ENCODE measurements at regions not wholly inside any gene's neighbourhood (a gene's known extent, or its start where the extent isn't known, plus 50 kb on each side); places are given as distances from the start of the nearest gene placed in this dataset.
"Not testable (repeated sequence)": the region's sequence is repeated elsewhere in the genome, so short reads cannot be mapped to it uniquely, and the experiment has no call there.

DNA sequence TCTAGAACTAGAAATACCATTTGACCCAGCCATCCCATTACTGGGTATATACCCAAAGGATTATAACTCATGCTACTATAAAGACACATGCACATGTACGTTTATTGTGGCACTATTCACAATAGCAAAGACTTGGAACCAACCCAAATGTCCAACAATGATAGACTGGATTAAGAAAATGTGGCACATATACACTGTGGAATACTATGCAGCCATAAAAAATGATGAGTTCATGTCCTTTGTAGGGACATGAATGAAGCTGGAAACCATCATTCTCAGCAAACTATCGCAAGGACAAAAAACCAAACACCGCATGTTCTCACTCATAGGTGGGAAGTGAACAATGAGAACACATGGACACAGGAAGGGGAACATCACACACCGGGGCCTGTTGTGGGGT lies 231.5 kb downstream of the GATA3 start:
- DNase-seq: not testable (repeated sequence)

DNA sequence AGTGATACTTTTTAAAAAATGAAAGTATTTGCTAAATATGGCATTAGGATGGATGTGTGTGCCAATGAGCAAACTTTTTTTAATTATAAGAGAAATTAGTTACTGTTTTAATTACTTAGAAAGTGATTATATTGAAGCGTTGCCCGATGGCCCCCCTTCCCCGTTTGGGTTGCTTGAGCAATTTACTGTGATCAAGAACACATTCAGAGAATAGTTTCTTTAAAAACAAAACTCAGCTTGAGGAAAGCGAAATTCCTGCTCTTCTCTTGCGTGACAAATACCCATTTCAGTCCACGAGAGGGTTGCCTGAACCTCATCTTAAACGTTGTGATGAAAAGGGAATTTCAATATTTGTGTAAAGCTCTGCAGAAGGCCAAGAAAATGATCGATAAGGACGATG lies 234.1 kb downstream of the GATA3 start:
- DNase-seq: no peak

DNA sequence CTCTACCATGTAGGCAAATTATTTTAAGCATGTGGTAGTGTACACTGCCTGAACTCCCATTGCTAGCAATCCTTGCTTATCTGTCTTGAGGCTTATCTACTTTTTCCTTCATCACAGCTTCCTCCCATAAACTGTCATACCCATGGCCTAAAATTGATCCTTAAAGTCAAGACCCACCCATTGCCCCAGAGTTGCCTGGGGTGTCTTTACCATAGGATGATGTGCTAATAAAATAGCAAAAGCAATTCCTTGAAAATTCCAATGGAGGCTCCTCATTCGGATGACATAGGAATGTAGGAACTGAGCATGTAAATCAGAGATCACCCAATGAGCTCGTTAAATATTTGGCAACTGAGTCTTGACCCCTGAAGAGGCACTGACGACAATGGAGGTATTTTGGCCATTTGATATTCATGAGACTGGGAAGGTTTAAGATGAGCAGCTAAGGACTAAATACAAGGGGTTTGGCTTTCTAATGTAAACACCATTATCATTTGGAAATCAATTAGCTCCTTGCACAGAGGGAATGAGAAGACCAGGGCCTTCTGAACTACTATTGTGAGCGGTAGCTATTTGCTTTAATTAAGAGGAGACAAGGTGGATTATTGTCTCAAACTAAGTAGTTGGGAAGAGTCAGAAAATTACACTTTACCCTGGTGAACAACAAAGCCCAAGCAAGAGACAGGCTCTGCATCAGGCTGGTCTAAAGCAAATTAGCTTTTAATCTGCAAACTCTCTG lies 234.9 kb downstream of the GATA3 start:
- DNase-seq: no peak

DNA sequence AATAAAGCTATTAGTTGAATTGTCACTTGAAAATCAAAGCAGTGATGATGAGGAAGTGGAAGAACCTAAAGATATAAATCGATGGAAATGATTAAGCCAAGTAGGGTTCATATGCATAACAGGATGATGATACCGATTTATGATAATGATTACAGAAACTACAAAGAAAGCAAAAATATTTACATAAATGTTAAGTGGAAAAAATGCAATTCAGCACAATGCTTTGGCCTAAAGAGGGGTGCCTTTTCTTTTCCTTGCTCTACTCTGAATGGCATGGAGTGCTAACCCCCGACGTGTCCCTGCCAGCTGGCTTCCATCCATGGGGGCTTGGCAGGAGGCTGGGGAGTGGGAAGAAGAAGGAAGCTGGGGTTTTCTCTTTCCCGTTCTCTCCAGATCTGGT lies 240.3 kb downstream of the GATA3 start:
- DNase-seq: no peak

DNA sequence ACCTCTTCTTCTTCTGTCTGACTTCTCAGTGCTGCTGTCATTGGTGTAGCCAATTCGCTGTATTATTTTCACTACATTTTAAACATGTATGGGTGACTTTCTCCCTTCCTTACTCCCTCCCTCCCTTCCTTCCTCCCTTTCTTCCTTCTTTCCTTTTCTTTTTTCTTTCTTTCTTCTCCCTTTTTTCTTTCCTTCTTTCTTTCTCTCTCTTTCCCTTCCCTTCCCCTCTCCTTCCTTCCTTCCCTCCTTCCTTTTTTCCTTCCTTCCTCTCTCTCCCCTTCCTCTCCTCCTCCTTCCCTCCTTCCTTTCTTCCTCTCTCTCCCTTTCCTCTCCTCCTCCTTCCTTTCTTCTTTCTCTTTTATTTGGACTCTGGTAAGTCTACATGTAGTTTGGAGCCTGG lies 240.8 kb downstream of the GATA3 start:
- DNase-seq: no peak

DNA sequence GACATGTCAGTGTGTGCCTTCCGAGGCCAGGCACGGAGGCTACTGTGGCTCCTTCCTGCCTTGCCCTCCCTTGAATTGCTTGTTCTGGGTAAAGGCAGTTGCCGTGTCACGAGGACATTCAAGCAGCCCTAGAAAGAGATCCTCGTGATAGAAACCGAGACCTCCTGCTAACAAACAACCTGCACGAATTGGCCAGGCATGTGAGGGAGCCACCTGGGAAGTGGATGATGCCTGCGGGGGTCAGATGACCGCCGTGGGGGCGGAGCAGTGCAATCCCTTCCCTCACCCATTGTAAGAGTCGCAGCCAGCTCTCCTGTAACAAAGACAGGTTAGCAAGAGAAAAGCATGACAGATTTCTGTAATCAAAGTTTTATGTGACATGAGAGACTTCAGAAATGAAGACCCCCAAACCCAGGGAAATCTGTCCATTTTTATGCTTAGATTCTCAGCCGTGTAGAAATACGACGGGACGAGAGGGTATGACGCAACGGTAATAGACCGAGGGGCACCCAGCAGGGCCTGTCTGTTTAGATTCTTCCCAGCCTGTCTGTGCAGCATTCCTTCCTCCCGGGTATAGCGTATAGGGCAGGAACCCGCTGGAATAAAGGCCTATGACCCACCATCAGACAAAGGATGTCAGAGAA lies 241.7 kb downstream of the GATA3 start:
- no peak for DNase-seq

DNA sequence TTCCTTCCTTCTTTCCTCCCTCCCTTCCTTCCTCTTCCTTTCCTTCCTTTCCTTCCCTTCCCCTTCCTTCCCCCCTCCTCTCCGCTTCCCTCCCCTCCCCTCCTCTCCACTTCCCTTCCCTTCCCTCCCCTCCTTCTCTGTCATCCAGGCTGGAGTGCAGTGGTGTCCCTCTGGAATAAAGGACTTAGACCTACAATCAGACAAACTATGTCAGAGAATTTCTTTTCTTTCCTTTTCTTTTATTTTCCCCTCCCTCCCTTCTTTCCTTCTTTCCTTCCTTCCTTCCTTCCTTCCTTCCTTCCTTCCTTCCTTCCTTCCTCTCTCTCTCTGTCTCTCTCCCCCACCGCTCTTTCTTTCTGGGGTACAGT lies 242.2 kb downstream of the GATA3 start:
- DNase-seq: no peak

DNA sequence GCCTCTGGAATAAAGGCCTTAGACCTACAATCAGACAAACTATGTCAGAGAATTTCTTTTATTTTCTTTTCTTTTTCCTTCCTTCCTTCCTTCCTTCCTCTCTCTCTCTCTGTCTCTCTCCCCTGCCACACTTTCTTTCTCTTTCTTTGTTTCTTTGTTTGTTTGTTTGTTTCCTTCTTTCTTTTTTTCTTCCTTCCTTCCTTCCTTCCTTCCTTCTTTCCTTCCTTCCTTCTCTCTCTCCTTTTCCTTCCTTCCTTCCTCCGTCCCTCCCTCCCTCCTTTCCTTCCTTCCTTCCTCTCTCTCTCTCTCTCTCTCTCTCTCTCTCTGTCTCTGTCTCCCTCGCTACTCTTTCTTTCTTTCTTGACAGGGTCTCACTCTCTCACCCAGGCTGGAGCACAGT lies 242.6 kb downstream of the GATA3 start:
- DNase-seq: no peak

DNA sequence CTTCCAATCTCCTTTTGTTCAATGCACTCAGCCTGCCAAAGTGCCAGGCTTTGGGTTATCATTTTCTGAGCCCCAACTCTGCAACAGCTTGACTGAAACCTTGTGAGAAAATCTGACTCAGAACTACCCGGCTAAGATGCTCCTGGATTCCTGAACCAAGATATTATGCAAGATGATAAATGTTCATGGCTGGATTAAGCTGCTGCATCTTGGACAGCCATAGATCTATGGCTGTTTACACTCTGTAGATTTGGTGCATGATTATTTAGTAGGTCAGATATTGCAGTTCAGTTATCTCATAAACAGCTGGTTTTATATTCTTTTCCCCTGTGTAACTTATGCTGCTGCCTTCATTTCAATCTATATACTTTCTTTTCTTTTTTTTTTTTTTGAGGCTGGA lies 243.5 kb downstream of the GATA3 start:
- no peak for DNase-seq

DNA sequence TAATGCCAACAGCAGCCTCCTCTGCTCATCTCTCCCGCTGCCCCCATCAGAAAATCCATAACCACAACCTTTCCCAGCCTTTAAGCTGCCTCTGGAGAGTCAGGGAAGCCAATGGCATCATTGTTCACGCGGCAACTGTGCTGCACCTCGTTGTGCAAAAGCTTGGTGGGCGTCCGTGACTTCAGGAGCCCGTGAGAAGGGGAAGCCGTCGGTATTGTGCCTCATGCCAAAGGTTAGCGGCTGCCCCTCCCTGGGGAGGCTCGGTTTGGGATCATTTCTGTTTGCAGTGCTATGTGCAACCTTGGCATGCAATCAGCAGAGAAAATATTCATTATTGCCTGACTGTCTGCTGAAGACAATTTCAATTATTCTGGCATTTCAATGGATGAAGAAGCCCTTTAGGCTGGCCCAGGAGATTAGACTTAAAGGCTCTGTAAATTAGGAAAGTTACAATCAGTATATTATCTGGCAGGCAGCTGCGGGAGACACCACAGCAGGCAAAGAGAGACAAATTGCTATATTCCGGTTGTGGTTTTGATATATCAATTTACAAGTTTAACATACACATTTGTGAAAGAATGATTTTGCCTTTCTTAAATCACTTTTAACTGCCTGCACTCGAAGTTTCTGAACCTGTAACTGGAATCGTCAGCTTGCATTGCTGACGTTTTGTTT lies 244.5 kb downstream of the GATA3 start:
- no peak for DNase-seq

DNA sequence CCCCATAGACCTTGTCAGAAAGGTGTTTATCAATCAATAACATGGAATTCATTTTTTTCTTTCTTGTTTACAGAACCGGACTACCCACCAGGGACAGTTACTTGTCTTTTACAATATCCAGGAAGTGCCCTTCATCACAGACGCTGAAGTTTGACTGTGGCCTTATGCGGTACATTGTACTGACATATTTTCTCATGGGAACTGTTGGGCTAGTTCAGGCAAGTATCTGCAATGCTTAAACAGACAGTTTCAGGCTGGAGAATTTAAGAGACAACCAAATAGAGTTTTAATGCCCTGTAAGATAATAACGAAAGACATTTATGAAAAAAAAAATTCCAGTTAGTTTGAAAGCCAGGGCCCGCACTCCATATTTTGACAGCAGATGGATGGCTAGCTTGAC lies 246.4 kb downstream of the GATA3 start:
- no peak for DNase-seq

DNA sequence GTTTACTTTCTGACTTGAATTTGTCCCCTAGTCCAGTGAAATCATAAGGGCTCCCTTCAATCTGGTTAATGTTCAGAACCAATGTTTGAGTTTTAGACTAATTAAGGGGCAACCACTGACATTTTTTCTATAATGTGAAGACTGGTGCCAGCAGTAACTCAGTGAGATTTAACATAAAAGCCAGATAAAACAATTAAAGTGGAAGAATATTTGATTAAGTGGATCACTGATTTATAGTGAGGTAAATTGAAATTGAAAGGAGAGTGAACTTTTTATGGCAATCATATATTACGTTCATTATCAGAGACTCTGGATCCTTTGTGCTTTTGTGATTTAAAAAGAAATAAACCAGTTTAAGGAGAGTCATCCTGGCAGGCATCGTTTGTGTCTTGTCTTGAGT lies 246.8 kb downstream of the GATA3 start:
- no peak for DNase-seq

DNA sequence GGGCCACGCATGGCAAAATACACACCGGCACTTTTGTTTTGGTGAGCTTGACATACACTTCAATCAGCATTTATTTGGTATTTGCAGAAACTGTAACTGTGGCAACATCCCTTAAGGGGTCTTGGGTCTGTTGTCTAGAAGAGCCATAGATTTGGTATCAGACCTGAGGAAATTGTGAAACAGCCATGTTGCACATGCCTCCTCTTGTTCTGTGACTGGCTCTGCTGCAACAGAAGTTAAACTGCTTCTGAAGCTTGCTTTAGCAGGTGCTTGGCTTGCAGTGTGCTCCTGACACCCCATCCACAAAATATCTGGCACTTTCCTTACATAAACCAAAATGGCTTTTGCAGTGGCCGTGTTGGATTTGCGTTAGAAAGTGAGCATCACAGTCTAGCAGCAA lies 247.3 kb downstream of the GATA3 start:
- DNase-seq: no peak

DNA sequence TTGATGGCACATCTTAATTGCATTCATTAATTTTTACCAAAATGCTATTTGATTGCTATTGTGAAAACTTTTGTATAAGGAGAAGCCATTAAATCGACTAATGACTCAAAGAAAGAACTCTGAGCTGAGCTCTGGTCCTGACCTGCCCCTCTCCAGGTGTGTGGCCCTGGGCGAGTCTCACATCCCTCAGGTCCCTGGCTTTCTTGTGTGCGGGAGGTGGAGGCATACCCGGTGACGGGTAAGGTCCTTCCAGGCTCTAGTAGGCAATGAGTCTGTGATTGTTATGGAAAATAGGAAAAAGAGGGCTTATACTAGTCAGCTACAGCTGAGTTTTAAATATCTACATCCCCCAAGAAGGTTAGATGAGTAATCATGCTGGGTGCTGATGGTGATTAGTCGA lies 248.1 kb downstream of the GATA3 start:
- DNase-seq: no peak

DNA sequence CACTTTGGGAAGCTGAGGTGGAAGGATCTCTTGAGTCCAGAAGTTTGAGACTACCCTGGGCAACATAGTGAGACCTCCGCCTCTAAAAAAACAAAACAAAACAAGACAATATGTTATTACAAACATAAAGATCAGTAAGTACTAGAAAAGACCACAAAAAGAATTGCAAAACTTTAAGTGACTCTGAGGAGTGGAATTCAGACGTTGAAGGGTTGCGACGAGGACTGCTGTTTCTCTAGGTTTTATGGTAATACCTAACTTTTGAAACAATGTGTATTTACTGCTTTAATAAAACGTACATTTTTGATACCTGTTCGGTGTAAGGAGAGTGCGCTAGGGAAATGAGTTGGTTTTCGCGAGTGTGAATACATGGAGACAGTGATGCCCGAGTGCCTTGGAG lies 250.4 kb downstream of the GATA3 start:
- DNase-seq: no peak

DNA sequence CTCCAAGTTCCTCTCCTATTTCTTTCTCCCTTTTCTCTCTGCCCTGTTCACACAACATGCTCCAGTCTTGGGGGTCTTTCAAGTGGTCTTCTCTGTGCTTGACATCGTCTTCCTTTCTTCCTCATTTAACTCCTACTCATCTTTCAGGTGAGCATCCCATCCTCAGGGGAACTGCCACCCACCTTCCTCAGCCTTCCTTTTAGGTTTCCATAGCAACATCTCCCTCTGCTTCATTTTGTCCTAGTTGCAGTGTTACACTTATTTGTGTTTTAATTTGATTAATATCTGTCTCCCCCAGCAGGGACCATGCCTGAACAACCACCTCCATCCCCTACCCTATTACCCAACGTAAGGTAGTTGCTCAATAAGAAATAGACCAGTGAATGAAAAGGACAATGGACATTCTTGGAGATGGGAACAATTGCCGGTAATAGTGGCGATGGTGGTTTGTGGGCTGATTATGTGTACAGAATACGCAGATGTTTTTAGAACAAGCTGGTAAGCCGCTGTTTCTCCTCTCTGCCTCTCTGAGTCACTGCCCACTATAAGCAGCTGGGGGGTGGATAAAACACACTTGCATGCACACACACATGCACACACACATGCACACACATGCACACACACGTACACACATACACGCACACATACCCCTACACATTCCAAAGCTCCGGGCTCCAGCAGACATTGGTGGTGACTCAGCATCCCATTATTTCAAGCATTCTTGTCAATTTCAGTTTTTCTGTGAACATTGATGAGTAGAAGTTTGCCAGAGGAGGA lies 251.6 kb downstream of the GATA3 start:
- DNase-seq: no peak

DNA sequence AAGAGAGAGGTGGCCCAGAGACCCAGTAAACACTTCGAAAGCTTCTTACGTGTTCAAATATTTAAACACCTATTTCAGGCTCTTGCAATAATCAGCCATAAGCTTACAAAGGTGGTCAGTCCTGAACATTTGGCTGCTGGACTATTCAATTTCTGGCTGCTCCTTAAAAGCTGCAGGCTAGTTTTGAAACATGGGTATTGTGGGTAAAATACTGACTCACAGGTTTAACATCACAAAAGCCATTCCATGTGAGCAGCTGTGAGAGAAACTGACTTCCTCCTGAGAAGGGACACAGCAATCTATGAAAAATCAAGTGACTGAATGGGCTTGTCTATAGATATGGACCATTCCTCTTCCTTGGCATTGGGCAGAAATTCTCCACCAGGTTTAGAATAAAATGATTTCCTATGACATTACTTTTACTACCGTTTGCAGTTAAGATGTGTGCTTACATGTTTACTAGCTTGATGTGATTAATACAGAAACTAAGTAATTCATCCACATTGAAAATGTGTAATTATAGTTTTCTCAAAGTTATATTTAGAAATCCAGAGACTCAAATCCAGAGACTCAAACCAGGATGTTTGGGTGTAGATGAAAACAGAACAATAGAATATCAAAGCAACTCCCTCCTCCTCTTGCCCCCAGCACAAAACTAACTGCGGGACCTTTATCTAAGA lies 252.3 kb downstream of the GATA3 start:
- no peak for DNase-seq

DNA sequence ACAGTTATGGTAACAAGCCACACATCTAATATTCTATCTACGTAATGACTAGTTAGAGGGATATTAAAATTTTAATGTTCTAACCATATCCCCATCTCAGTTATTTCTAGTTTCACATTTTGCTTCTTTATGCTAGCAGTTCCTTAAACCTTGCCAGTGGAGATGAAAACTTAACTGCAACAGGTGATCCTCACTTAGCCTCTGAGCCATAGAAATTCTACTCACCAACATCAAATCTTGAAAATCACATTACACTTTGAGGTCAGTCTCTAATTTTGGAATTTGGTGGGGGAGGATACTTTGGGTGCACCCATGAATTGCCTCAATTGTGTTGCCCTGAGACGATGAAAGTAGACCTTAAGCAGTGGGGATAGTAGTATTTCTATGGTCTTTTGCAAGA lies 256.4 kb downstream of the GATA3 start:
- DNase-seq: no peak

DNA sequence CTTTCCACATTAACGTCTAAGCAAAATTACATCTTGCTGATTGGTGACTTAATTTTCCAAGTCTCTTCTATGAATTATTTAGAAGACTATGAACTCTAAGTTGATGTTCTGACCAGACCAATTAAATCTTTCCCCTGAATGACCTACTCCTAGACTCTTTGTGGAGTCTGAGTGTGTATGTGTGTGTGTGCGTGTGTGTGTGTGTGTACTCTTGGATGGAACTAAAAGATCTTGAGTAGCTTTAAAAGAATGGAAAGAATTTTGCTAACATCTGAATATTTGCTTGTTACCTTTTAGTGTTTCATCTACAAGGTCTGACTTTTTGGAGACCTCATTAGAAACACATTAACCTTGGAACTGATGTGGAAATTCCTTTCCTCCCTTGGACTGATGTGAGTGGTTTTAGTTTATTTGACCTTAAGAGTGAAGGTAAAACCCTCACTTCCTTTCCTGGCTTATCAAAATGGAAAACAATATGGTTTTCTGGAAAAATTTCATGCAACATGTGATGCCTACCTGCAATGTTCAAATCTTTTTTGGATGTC lies 257.1 kb downstream of the GATA3 start:
- no peak for DNase-seq

DNA sequence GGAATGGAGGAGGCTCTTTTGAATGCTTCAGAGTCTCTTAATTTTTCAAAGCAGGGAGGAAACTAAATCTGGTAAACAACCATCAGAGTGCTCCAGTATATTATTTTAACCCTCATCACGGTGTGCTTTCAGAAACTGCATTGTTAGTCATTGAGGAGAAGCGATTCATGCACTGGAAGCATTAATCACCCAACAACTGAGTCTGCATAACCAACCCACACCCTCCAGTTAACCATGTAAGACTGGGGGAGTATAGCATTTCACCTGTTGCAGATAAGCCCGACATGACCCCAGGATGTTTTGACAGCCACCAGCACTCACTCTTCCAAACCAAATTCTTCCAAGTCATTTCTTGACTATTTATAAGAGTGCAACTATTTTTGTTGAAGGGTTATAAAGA lies 257.6 kb downstream of the GATA3 start:
- DNase-seq: no peak

DNA sequence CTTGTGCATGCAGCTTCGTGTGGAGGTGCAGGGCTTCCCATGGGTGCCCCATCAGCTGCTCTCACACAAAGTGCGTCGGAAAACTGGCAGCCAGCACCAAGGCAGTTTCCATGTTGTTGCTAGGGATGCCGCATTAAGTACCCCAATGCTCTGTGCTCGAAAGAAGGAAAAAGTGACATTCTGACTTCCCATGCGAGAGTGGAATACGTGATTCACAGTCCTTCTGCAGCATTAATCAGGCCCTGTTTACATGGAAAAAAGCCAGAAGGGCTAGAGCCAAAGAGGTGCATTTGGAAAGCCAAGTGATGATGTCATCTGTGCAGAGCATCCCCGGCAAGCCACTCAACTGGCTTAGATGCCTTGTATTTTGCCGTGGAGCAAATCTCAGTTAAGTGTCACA lies 258.3 kb downstream of the GATA3 start:
- DNase-seq: no peak

DNA sequence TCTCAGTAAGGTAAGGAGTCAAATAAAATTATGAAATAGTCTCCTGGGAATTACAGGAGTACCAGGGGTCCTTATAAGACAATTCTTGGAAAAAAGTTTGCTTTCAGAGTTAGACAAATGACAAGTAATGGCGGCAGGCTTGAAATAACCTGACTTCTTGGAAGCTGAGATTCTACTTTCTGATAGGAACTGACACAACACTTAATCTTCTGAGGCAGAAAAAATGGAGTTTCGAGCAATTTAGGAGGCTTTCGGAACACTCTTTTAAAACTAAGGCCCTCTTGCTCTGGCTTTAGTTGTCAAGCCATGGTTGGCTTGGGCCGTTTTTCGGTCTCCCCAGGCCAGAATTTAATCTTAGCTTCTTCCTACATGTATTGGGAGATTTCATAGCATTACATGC lies 260.0 kb downstream of the GATA3 start:
- no peak for DNase-seq

DNA sequence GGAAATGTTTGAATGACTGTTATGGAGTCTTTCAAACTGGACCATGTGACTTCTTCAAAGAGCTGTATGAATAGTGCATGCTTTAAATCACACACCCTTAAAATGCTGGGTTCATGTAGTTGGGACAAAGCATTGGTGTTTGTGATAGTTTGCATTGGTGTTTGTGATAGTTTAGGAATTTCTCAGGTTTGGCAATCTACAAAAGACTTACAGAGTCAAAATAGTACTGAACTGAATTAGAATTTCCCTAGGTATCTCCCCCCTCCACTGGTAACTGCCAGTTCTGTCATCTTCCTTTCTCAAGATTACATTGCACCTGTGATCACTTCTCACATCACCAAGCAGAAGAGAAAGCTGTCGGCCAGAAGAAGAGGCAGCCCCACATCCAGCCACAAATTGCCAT lies 261.1 kb downstream of the GATA3 start:
- no peak for DNase-seq

All from hematopoietic multipotent progenitor cell treated with erythropoietin and hydrocortisone succinate and interleukin-3 and kit ligand, for 8 days (in vitro differentiated cells).